K562 (cell line): ENCODE measurements at regions not wholly inside any gene's neighbourhood (a gene's known extent, or its start where the extent isn't known, plus 50 kb on each side); places are given as distances from the start of the nearest gene placed in this dataset.

Source experiments
- ATAC-seq: fragments of 200-7000 bp; cut with Tn5 transposase; 3 replicates; pipeline ENCODE4 v1.9.1; 2020; ENCODE audit warnings: moderate library complexity
- BruUV-seq: library from RNA; stranded (reverse); fragments of 400-500 nt; replicated peaks from 2 replicates; lab custom pipeline; 2021; lab: Mats Ljungman, UMichigan
- CTCF ChIA-PET: fragments of 300-600 bp; formaldehyde crosslinking; extraction: SDS; loops from one replicate; lab custom pipeline; 2021; ENCODE audit warnings: low intra/inter-chr PET ratio; lab: Yijun Ruan, JAX
- POLR2A ChIA-PET: fragments of 300-600, 350-650 bp; sonication (Branson Sonifier 250); formaldehyde crosslinking; extraction: SDS; loops from one replicate; lab custom pipeline; 2021; ENCODE audit warnings: antibody characterized with exemption, inconsistent platforms; lab: Yijun Ruan, JAX
- DNase-seq, 4 experiments: peaks; one replicate each; pipeline versions ENCODE4 v3.0.0 to v3.0.0-alpha.2; 2011 to 2018; ENCODE audit warnings: low spot score in 3 of 4, mixed read lengths in 3 of 4; ENCODE audit errors: extremely low read depth in 1 of 4
- FAIRE-seq: peaks from 2 replicates; lab custom pipeline; 2011; peaks lifted over from hg19 to GRCh38; lab: Jason Lieb, UNC
- H2AFZ ChIP-seq: 2 replicates; pipeline ENCODE4 v1.6.0; 2011; ENCODE audit warnings: low read depth, low read length, control low read depth, inconsistent platforms
- H3K27ac ChIP-seq: fragments of 200-600 bp; 3 replicates; pipeline ENCODE4 v1.8.0; 2011; ENCODE audit warnings: low read depth, mild to moderate bottlenecking, control low read depth, inconsistent platforms, low read length, moderate library complexity, mixed read lengths; ENCODE audit errors: extremely low read depth
- H3K27me3 ChIP-seq, 2 experiments: fragments of 300-600 bp in 1 of 2; 2 replicates in 1 of 2; 3 replicates in 1 of 2; pipeline versions ENCODE4 v1.6.0 to v1.8.0; 2011; ENCODE audit warnings: inconsistent platforms in 2 of 2, low read length in 2 of 2, mild to moderate bottlenecking in 1 of 2, mixed read lengths in 1 of 2, moderate library complexity in 1 of 2; ENCODE audit not compliant: control insufficient read depth in 2 of 2, insufficient read depth in 2 of 2
- H3K36me3 ChIP-seq: fragments of 300-600 bp; 3 replicates; pipeline ENCODE4 v1.8.0; 2011; ENCODE audit warnings: mild to moderate bottlenecking, low read length, inconsistent platforms; ENCODE audit not compliant: control insufficient read depth, insufficient read depth
- H3K4me1 ChIP-seq, 2 experiments: fragments of 200-600 bp in 1 of 2; replicated peaks in 1 of 2; 2 replicates in 1 of 2; 3 replicates in 1 of 2; pipeline versions ENCODE4 v1.5.1 to v1.8.0; 2011; ENCODE audit warnings: inconsistent platforms in 2 of 2, low read length in 2 of 2, mild to moderate bottlenecking in 1 of 2, mixed read lengths in 1 of 2, moderate library complexity in 1 of 2; ENCODE audit not compliant: control insufficient read depth in 2 of 2, insufficient read depth in 2 of 2
- H3K4me2 ChIP-seq: 2 replicates; pipeline ENCODE4 v1.6.1; 2011; ENCODE audit warnings: low read length, control low read depth, inconsistent platforms, mixed read lengths; ENCODE audit not compliant: insufficient read depth
- H3K4me3 ChIP-seq: fragments of 200-600 bp; sonication (generic), shearing (Covaris generic); 2 replicates; pipeline ENCODE4 v1.5.1; 2016; ENCODE audit warnings: control low read depth, inconsistent platforms
- H3K79me2 ChIP-seq: fragments of 200-600 bp; 3 replicates; pipeline ENCODE4 v1.8.0; 2011; ENCODE audit warnings: low read length, inconsistent platforms; ENCODE audit not compliant: control insufficient read depth, insufficient read depth
- H3K9ac ChIP-seq, 2 experiments: 2 replicates each; pipeline versions ENCODE4 v1.6.0 to v1.6.1; 2011; ENCODE audit warnings: low read depth in 2 of 2, low read length in 2 of 2, control low read depth in 1 of 2, inconsistent platforms in 1 of 2, mild to moderate bottlenecking in 1 of 2, mixed read lengths in 1 of 2; ENCODE audit not compliant: insufficient read depth in 1 of 2
- H3K9me1 ChIP-seq: one replicate; pipeline ENCODE4 v1.6.0; 2011; ENCODE audit warnings: inconsistent platforms, mild to moderate bottlenecking, low read length, moderate library complexity; ENCODE audit not compliant: control insufficient read depth, insufficient read depth
- H3K9me3 ChIP-seq: replicated peaks from 2 replicates; pipeline ENCODE4 v1.5.1; 2011; ENCODE audit warnings: low read depth, low read length, inconsistent platforms; ENCODE audit not compliant: control insufficient read depth, insufficient read depth
- H4K20me1 ChIP-seq: replicated peaks from 2 replicates; pipeline ENCODE4 v1.6.1; 2011; ENCODE audit warnings: low read length, inconsistent platforms, mixed read lengths; ENCODE audit not compliant: control insufficient read depth, insufficient read depth
- CTCFL ChIP-seq: IDR thresholded peaks from 2 replicates; pipeline ENCODE4 v1.6.1; 2011; ENCODE audit warnings: borderline replicate concordance, low read depth, mild to moderate bottlenecking, moderate library complexity, low read length; ENCODE audit not compliant: insufficient read depth, poor library complexity, severe bottlenecking
- TAF7 ChIP-seq: fragments of 450-650 bp; IDR thresholded peaks from 2 replicates; pipeline ENCODE4 v1.6.1; 2016; ENCODE audit warnings: missing genetic modification characterization, missing compliant biosample characterization
- ZBED1 ChIP-seq: IDR thresholded peaks from 2 replicates; pipeline ENCODE4 v1.6.1; 2014
- ZBTB11 ChIP-seq, 3 experiments: fragments of 200-800 bp in 1 of 3; fragments of 250-450 bp in 1 of 3; fragments of 450-650 bp in 1 of 3; sonication (Bioruptor Pico) in 1 of 3; sonication (Bioruptor generic) in 1 of 3; formaldehyde crosslinking in 1 of 3; IDR thresholded peaks; 2 replicates each; pipeline versions ENCODE4 v1.6.1 to v1.8.0; 2016 to 2022; ENCODE audit warnings: mild to moderate bottlenecking in 2 of 3, missing genetic modification characterization in 2 of 3, missing compliant biosample characterization in 1 of 3, moderate library complexity in 1 of 3
- ZNF384 ChIP-seq: IDR thresholded peaks from 2 replicates; pipeline ENCODE4 v1.6.1; 2012; ENCODE audit warnings: low read depth, low read length, improper control_type of control experiment
- ZNF589 ChIP-seq: fragments of 200-800 bp; sonication (Bioruptor generic); IDR thresholded peaks from 2 replicates; pipeline ENCODE4 v1.6.1; 2016; ENCODE audit warnings: low read depth, missing genetic modification characterization, missing compliant biosample characterization
- WGBS: fragments of 100-300 bp; shearing (Covaris generic); methylation state at CpG from one replicate; pipeline ENCODE4 v1.1.6; 2016; ENCODE audit warnings: low coverage, mixed read lengths; ENCODE audit not compliant: insufficient coverage; ENCODE audit errors: missing lambda C conversion rate; 5-methylcytosine and 5-hydroxymethylcytosine counted together
- in situ Hi-C: fragments of 300-500 bp; cut with MboI; formaldehyde crosslinking; loops from 4 replicates; pipeline ENCODE4 v1.15.0; 2018; ENCODE audit warnings: inconsistent platforms, mixed read lengths
- intact Hi-C: fragments of 100-400 bp; cut with micrococcal nuclease; formaldehyde crosslinking; loops from 2 replicates; pipeline ENCODE4 v1.14.2; 2022
- TF ChIP-seq, protein P1 (sequence below), 2 experiments: IDR thresholded peaks; 2 replicates each; pipeline ENCODE4 v1.6.1; 2012; ENCODE audit warnings: improper control_type of control experiment in 2 of 2, low read depth in 2 of 2, low read length in 2 of 2, borderline replicate concordance in 1 of 2
- TF ChIP-seq, protein P2 (sequence below), 2 experiments: fragments of 200-800 bp in 1 of 2; sonication (Bioruptor generic) in 1 of 2; sonication (generic) in 1 of 2; formaldehyde crosslinking in 1 of 2; IDR thresholded peaks in 1 of 2; conservative IDR thresholded peaks in 1 of 2; 2 replicates each; pipeline versions ENCODE4 v1.5.0 to v1.6.1; 2016 to 2020; ENCODE audit warnings: missing compliant biosample characterization in 1 of 2, missing genetic modification characterization in 1 of 2, missing genetic modification reagents in 1 of 2

DNA sequence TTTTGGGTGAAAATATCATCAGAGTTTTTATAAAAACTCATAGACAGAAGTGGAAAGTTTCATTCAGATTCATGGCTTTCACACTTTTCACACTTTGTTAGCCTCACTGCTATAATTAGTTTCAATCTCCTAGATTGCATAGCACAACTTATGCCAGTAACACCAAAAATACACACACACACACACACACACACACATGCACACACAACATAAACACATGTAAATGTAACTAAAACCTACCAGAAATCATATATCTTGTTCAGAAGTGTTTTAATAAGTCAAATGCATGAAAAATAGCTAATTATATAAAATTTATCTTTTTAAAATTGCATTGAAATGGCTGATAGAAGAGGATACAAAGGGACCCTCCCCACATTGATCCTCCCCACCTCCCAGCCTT lies 347.8 kb upstream of the SLC35B3 start (continued):
- no peak for TF ChIP-seq CTCFL

GRCh38 chr6:8780653-8781052 lies 345.3 kb upstream of the SLC35B3 start:
- Histone ChIP-seq H3K36me3 (no peaks in the 10 kb centered on the region), H3K9me3 (no peaks in the 10 kb centered on the region), H3K4me2 (no peak overlapping the region), H3K9ac (no peak overlapping the region), H3K27me3 (no peaks in the 10 kb centered on the region), H2AFZ (no peak overlapping the region), H3K27ac (no peak overlapping the region), H4K20me1 (no peaks in the 10 kb centered on the region), H3K9me1 (no peaks in the 10 kb centered on the region), H3K4me1 (no peaks in the 10 kb centered on the region), H3K79me2 (no peaks in the 10 kb centered on the region), H3K4me3 (no peak overlapping the region)
- ATAC-seq (no peak), FAIRE-seq (no peak), DNase-seq (no peak)
- ChIA-PET CTCF (no interaction called here), POLR2A (no interaction called here)
- intact Hi-C loops: no loop called here
- WGBS: 3% methylated on average over 2 of the region's 2 CpGs
- in situ Hi-C loops: no loop called here
- no TSS peak for BruUV-seq
- TF ChIP-seq ZNF589 (CRISPR knock-in tag) (no peak), ZNF384 (no peak), ZBED1 (no peak), ZBTB11 (CRISPR knock-in tag; IDR thresholded peaks at IDR 0.05) (no peak), TAF7 (tag) (no peak)
- TF ChIP-seq, protein P1, sequence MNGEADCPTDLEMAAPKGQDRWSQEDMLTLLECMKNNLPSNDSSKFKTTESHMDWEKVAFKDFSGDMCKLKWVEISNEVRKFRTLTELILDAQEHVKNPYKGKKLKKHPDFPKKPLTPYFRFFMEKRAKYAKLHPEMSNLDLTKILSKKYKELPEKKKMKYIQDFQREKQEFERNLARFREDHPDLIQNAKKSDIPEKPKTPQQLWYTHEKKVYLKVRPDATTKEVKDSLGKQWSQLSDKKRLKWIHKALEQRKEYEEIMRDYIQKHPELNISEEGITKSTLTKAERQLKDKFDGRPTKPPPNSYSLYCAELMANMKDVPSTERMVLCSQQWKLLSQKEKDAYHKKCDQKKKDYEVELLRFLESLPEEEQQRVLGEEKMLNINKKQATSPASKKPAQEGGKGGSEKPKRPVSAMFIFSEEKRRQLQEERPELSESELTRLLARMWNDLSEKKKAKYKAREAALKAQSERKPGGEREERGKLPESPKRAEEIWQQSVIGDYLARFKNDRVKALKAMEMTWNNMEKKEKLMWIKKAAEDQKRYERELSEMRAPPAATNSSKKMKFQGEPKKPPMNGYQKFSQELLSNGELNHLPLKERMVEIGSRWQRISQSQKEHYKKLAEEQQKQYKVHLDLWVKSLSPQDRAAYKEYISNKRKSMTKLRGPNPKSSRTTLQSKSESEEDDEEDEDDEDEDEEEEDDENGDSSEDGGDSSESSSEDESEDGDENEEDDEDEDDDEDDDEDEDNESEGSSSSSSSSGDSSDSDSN (IDR thresholded peaks at IDR 0.05; ENCODE audit: borderline replicate concordance in 1 of 2, low read depth in 2 of 2, low read length in 2 of 2): no peak
- TF ChIP-seq, protein P2, sequence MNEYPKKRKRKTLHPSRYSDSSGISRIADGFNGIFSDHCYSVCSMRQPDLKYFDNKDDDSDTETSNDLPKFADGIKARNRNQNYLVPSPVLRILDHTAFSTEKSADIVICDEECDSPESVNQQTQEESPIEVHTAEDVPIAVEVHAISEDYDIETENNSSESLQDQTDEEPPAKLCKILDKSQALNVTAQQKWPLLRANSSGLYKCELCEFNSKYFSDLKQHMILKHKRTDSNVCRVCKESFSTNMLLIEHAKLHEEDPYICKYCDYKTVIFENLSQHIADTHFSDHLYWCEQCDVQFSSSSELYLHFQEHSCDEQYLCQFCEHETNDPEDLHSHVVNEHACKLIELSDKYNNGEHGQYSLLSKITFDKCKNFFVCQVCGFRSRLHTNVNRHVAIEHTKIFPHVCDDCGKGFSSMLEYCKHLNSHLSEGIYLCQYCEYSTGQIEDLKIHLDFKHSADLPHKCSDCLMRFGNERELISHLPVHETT (CRISPR knock-in tag; conservative IDR thresholded peaks at IDR 0.05 in 1 of 2, IDR thresholded peaks at IDR 0.05 in 1 of 2): no peak
